CD4-positive, alpha-beta memory T cell (primary cell): ENCODE measurements at regions not wholly inside any gene's neighbourhood (a gene's known extent, or its start where the extent isn't known, plus 50 kb on each side); places are given as distances from the start of the nearest gene placed in this dataset.
"Not testable (repeated sequence)": the region's sequence is repeated elsewhere in the genome, so short reads cannot be mapped to it uniquely, and the experiment has no call there.

Experiments used
- CTCF ChIA-PET: fragments of 350-600 bp; sonication (Branson Sonifier 250); formaldehyde crosslinking; loops from one replicate; lab custom pipeline; 2021; ENCODE audit warnings: inconsistent platforms; ENCODE audit not compliant: partially characterized antibody; lab: Charles Lee
- POLR2A ChIA-PET: fragments of 350-600 bp; sonication (Branson Sonifier 250); formaldehyde crosslinking; loops from one replicate; lab custom pipeline; 2021; ENCODE audit not compliant: partially characterized antibody; lab: Charles Lee
- DNase-seq, 5 donors: peaks; one replicate each; pipeline versions ENCODE4 v3.0.0 to v3.0.0-alpha.2; 2020 to 2022; ENCODE audit warnings: mixed read lengths in 1 of 5
- H3K27ac ChIP-seq: one replicate; pipeline ENCODE4 v1.7.0; 2013; ENCODE audit warnings: low read depth, low read length
- H3K27me3 ChIP-seq: 2 replicates; pipeline ENCODE4 v1.7.0; 2013; ENCODE audit warnings: mild to moderate bottlenecking, low read length, moderate library complexity; ENCODE audit not compliant: insufficient read depth
- H3K36me3 ChIP-seq: 2 replicates; pipeline ENCODE4 v1.7.0; 2013; ENCODE audit warnings: mild to moderate bottlenecking, low read length, moderate library complexity; ENCODE audit not compliant: insufficient read depth
- H3K4me1 ChIP-seq: 2 replicates; pipeline ENCODE4 v1.7.0; 2013; ENCODE audit warnings: mild to moderate bottlenecking, low read length, moderate library complexity; ENCODE audit not compliant: insufficient read depth
- H3K4me3 ChIP-seq, 2 donors: one replicate each; pipeline ENCODE4 v1.7.0; 2013; ENCODE audit warnings: low read length in 2 of 2, mild to moderate bottlenecking in 1 of 2
- H3K9me3 ChIP-seq, 2 donors: one replicate each; pipeline ENCODE4 v1.7.0; 2013; ENCODE audit warnings: low read length in 2 of 2, control low read depth in 1 of 2; ENCODE audit not compliant: control insufficient read depth in 1 of 2
- H3K27ac Mint-ChIP-seq, 7 donors: one replicate each; pipeline ENCODE4 v1.8.0; 2020 to 2021; ENCODE audit warnings: mixed read lengths in 7 of 7, mild to moderate bottlenecking in 6 of 7, inconsistent platforms in 3 of 7, moderate library complexity in 3 of 7
- H3K27me3 Mint-ChIP-seq, 2 donors: one replicate each; pipeline ENCODE4 v1.8.0; 2020 to 2021; ENCODE audit warnings: mixed read lengths in 2 of 2
- H3K36me3 Mint-ChIP-seq, 2 donors: one replicate each; pipeline ENCODE4 v1.8.0; 2020 to 2021; ENCODE audit warnings: mixed read lengths in 2 of 2, inconsistent platforms in 1 of 2, mild to moderate bottlenecking in 1 of 2
- H3K4me1 Mint-ChIP-seq, 4 donors: one replicate each; pipeline ENCODE4 v1.8.0; 2020 to 2021; ENCODE audit warnings: mixed read lengths in 4 of 4, mild to moderate bottlenecking in 1 of 4
- H3K4me3 Mint-ChIP-seq, 8 donors: one replicate each; pipeline ENCODE4 v1.8.0; 2020 to 2021; ENCODE audit warnings: mixed read lengths in 8 of 8, mild to moderate bottlenecking in 7 of 8, moderate library complexity in 6 of 8, inconsistent platforms in 3 of 8
- H3K9me3 Mint-ChIP-seq, 8 donors: one replicate each; pipeline ENCODE4 v1.8.0; 2020 to 2021; ENCODE audit warnings: mixed read lengths in 8 of 8, mild to moderate bottlenecking in 5 of 8, inconsistent platforms in 3 of 8, moderate library complexity in 1 of 8
- intact Hi-C: fragments of 100-400 bp; cut with micrococcal nuclease; formaldehyde crosslinking; loops from one replicate; pipeline ENCODE4 v1.15.1; 2023

- H3K36me3 Mint-ChIP-seq: no peaks in the 10 kb centered on the region
- H3K4me1 Mint-ChIP-seq: no peaks in the 10 kb centered on the region
- no peaks in the 10 kb centered on the region for H3K27me3 Mint-ChIP-seq
- intact Hi-C loops: no loop called here
- ChIA-PET CTCF (interaction anchor here (1.0 kb wide), 1 partner anchor 9 kb away, joined by 3 read pairs; no protein-coding TSS in a partner anchor), POLR2A (no interaction called here)
- Histone ChIP-seq H3K36me3 (no peaks in the 10 kb centered on the region), H3K4me1 (no peaks in the 10 kb centered on the region), H3K27me3 (no peaks in the 10 kb centered on the region), H3K27ac (no peak overlapping the region), H3K4me3 (no peak overlapping the region), H3K9me3 (no peaks in the 10 kb centered on the region)
- no peak for DNase-seq
- no peaks in the 10 kb centered on the region for H3K9me3 Mint-ChIP-seq
- H3K4me3 Mint-ChIP-seq: no peak overlapping the region
- no peak overlapping the region for H3K27ac Mint-ChIP-seq
Observed at GRCh38 chr3:139230391-139230790, 113.4 kb upstream of the MRPS22 start.

- H3K9me3 Mint-ChIP-seq: no peaks in the 10 kb centered on the region
- H3K27me3 Mint-ChIP-seq: no peaks in the 10 kb centered on the region
- no peak overlapping the region for H3K27ac ChIP-seq
- POLR2A ChIA-PET: no interaction called here
- H3K27me3 ChIP-seq: no peaks in the 10 kb centered on the region
- DNase-seq: no peak
- CTCF ChIA-PET: no interaction called here
- no peaks in the 10 kb centered on the region for H3K9me3 ChIP-seq
- no peaks in the 10 kb centered on the region for H3K36me3 Mint-ChIP-seq
- no peak overlapping the region for H3K4me3 Mint-ChIP-seq
- H3K4me1 Mint-ChIP-seq: no peaks in the 10 kb centered on the region
- no peaks in the 10 kb centered on the region for H3K4me1 ChIP-seq
- no peak overlapping the region for H3K27ac Mint-ChIP-seq
- no peak overlapping the region for H3K4me3 ChIP-seq
- no peaks in the 10 kb centered on the region for H3K36me3 ChIP-seq
- intact Hi-C loops: no loop called here
Observed at GRCh38 chr3:139231555-139232281, 112.1 kb upstream of the MRPS22 start.

GRCh38 chr3:139232341-139232740 is 111.5 kb upstream of the MRPS22 start:
- H3K4me3 Mint-ChIP-seq, H3K36me3 ChIP-seq, H3K9me3 Mint-ChIP-seq, H3K27me3 ChIP-seq, H3K4me3 ChIP-seq, H3K9me3 ChIP-seq, H3K27ac ChIP-seq, H3K4me1 Mint-ChIP-seq, POLR2A ChIA-PET, CTCF ChIA-PET, DNase-seq, H3K27ac Mint-ChIP-seq, H3K36me3 Mint-ChIP-seq, intact Hi-C loops, H3K27me3 Mint-ChIP-seq, H3K4me1 ChIP-seq: not testable (repeated sequence)

- no peak for DNase-seq
- Mint-ChIP-seq H3K27me3 (peaks cover 0 to 2% of the 10 kb centered on the region in 2 donors), H3K4me3 (no peak overlapping the region), H3K36me3 (no peaks in the 10 kb centered on the region), H3K9me3 (no peaks in the 10 kb centered on the region), H3K4me1 (no peaks in the 10 kb centered on the region), H3K27ac (no peak overlapping the region)
- CTCF ChIA-PET: no interaction called here
- Histone ChIP-seq H3K27ac (no peak overlapping the region), H3K4me1 (no peaks in the 10 kb centered on the region), H3K9me3 (no peaks in the 10 kb centered on the region), H3K36me3 (no peaks in the 10 kb centered on the region), H3K27me3 (no peaks in the 10 kb centered on the region), H3K4me3 (no peak overlapping the region)
- intact Hi-C loops: no loop called here
- POLR2A ChIA-PET: no interaction called here
Observed at GRCh38 chr3:139234491-139234890, 109.3 kb upstream of the MRPS22 start.

GRCh38 chr3:139235192-139235591 is 108.6 kb upstream of the MRPS22 start:
- no peak for DNase-seq
- Mint-ChIP-seq H3K4me3 (no peak overlapping the region), H3K36me3 (no peaks in the 10 kb centered on the region), H3K27me3 (peaks cover 0 to 2% of the 10 kb centered on the region in 2 donors), H3K4me1 (no peaks in the 10 kb centered on the region), H3K9me3 (no peaks in the 10 kb centered on the region), H3K27ac (no peak overlapping the region)
- ChIA-PET CTCF (no interaction called here), POLR2A (no interaction called here)
- Histone ChIP-seq H3K4me3 (no peak overlapping the region), H3K4me1 (no peaks in the 10 kb centered on the region), H3K9me3 (no peaks in the 10 kb centered on the region), H3K27me3 (no peaks in the 10 kb centered on the region), H3K36me3 (no peaks in the 10 kb centered on the region), H3K27ac (no peak overlapping the region)
- intact Hi-C loops: no loop called here

DNA sequence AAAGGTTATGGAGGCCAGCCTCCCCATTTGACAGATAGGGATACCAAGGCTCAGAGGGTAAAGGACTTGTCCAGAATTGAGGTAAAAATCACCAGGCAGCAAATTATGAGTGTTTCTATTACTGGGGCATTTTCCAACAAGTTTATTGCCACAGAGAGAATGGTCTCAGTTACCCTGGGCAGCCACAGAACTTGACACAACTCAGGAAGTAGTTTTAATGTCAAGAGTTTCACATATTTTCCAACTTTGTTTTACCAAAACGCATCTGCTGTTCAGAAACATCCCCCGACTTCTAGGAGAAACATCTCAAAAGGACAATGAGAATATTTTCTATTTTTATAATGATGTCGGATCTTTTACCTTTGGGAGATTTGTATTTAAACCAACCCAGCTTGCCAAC is 107.5 kb upstream of the MRPS22 start:
- Histone ChIP-seq H3K4me1 (no peaks in the 10 kb centered on the region), H3K9me3 (no peaks in the 10 kb centered on the region), H3K36me3 (no peaks in the 10 kb centered on the region), H3K4me3 (no peak overlapping the region), H3K27ac (no peak overlapping the region), H3K27me3 (no peaks in the 10 kb centered on the region)
- no peaks in the 10 kb centered on the region for H3K9me3 Mint-ChIP-seq
- H3K27ac Mint-ChIP-seq: no peak overlapping the region
- no peaks in the 10 kb centered on the region for H3K4me1 Mint-ChIP-seq
- ChIA-PET POLR2A (no interaction called here), CTCF (no interaction called here)
- no peak overlapping the region for H3K4me3 Mint-ChIP-seq
- no peaks in the 10 kb centered on the region for H3K36me3 Mint-ChIP-seq
- intact Hi-C loops: no loop called here
- DNase-seq: no peak
- H3K27me3 Mint-ChIP-seq: peaks cover 0 to 2% of the 10 kb centered on the region in 2 donors

DNA sequence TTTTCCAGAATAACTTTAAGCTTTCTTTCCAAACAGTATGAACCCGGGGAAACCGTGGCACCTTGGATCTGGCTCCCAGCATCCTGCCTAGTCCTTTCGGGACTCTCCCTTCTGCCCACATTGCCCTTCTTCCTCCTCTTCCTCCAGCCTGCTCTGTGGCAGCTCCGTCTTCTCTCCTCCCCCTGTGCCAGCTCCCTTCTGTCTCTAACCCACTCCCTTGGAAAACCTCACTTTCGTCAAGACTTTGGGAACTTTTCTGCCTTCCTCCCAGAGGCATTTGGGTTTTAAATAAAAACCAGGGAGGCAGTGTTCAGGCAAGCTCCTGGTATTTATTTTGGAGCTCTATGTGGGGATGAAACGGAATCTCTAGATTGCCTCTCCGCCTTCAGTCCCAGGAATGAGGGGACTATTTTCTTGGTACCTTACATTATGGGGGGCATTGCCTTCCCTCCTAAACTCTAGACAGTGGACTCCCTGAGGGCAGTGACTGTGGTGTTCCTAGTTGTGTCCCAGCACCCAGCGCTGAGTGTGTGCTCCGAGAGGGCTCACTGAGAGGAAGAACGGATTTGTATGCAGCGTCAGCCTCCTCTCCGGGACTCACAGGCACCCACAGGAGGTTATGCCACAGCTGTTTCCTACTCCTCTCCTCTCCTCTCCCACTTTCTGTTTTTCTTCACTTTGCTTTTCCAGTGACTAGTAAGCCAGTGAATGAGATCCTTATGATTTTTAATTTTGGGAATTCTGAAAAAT is 105.4 kb upstream of the MRPS22 start:
- Histone ChIP-seq H3K27me3 (no peaks in the 10 kb centered on the region), H3K4me1 (no peaks in the 10 kb centered on the region), H3K9me3 (no peaks in the 10 kb centered on the region), H3K27ac (no peak overlapping the region), H3K36me3 (no peaks in the 10 kb centered on the region), H3K4me3 (no peak overlapping the region)
- H3K27me3 Mint-ChIP-seq: peaks cover 0 to 5% of the 10 kb centered on the region in 2 donors
- intact Hi-C loops: no loop called here
- DNase-seq: no peak
- no peak overlapping the region for H3K27ac Mint-ChIP-seq
- peak overlapping the region in 1 of 8 donors; percentile 5 for H3K4me3 Mint-ChIP-seq
- no peaks in the 10 kb centered on the region for H3K36me3 Mint-ChIP-seq
- CTCF ChIA-PET: interaction anchor here (1.0 kb wide), 1 partner anchor 8 kb away, joined by 3 read pairs; no protein-coding TSS in a partner anchor
- H3K9me3 Mint-ChIP-seq: no peaks in the 10 kb centered on the region
- no peaks in the 10 kb centered on the region for H3K4me1 Mint-ChIP-seq
- POLR2A ChIA-PET: no interaction called here
